A549 (cell line): ENCODE measurements at regions not wholly inside any gene's neighbourhood (a gene's known extent, or its start where the extent isn't known, plus 50 kb on each side); places are given as distances from the start of the nearest gene placed in this dataset.

Source experiments
- ATAC-seq, 2 experiments: fragments of 200-7000 bp in 1 of 2; fragments of >200 bp in 1 of 2; cut with Nextera tagmentation in 1 of 2; cut with Tn5 transposase in 1 of 2; 3 replicates each; pipeline versions ENCODE4 v1.8.0 to v1.9.1; 2018 to 2020; ENCODE audit warnings: mild to moderate bottlenecking in 1 of 2, moderate library complexity in 1 of 2
- CTCF ChIA-PET: fragments of 300-600 bp; sonication (Branson Sonifier 250); formaldehyde crosslinking; extraction: SDS; loops from one replicate; lab custom pipeline; 2021; ENCODE audit warnings: antibody characterized with exemption, inconsistent platforms; lab: Yijun Ruan, JAX
- POLR2A ChIA-PET: fragments of 350-600 bp; formaldehyde crosslinking; extraction: SDS; loops from one replicate; lab custom pipeline; 2021; ENCODE audit warnings: antibody characterized with exemption, inconsistent platforms; lab: Yijun Ruan, JAX
- DNase-seq, 2 experiments: peaks; one replicate each; pipeline versions ENCODE4 v3.0.0 to v3.0.0-alpha.2; 2011 to 2016; ENCODE audit warnings: low read depth in 1 of 2, low spot score in 1 of 2
- FAIRE-seq: peaks from 2 replicates; lab custom pipeline; 2011; peaks lifted over from hg19 to GRCh38; lab: Jason Lieb, UNC
- H3K27ac ChIP-seq, 2 experiments: fragments of >200 bp; sonication (Bioruptor Twin); formaldehyde crosslinking; 3 replicates each; pipeline ENCODE4 v1.5.1; 2016 to 2017
- H3K4me1 ChIP-seq: fragments of >200 bp; sonication (Bioruptor Twin); formaldehyde crosslinking; 3 replicates; pipeline ENCODE4 v1.6.1; 2016
- H3K4me2 ChIP-seq: fragments of >200 bp; sonication (Bioruptor Twin); formaldehyde crosslinking; 3 replicates; pipeline ENCODE4 v1.6.1; 2016
- H3K4me3 ChIP-seq: fragments of >200 bp; sonication (Bioruptor Twin); formaldehyde crosslinking; 3 replicates; pipeline ENCODE4 v1.5.1; 2016
- H3K9me3 ChIP-seq: fragments of >200 bp; sonication (Bioruptor Twin); formaldehyde crosslinking; 3 replicates; pipeline ENCODE4 v1.6.1; 2016
- ATOH8 ChIP-seq: fragments of 250-450 bp; sonication (Bioruptor Pico); IDR thresholded peaks from 2 replicates; pipeline ENCODE4 v1.5.0; 2020; ENCODE audit warnings: low read depth, mild to moderate bottlenecking, moderate library complexity
- BCL3 ChIP-seq: fragments of >200 bp; sonication (Bioruptor Twin); formaldehyde crosslinking; IDR thresholded peaks from 3 replicates; pipeline ENCODE4 v1.6.1; 2016
- CBX2 ChIP-seq: fragments of 200-600 bp; sonication (generic); IDR thresholded peaks from 2 replicates; pipeline ENCODE4 v1.6.1; 2016; ENCODE audit warnings: low read depth, mild to moderate bottlenecking, borderline replicate concordance
- CHD2 ChIP-seq: fragments of 150-350 bp; IDR thresholded peaks from 2 replicates; pipeline ENCODE4 v1.6.1; 2014; ENCODE audit warnings: low read length; ENCODE audit not compliant: partially characterized antibody
- CTCF ChIP-seq: fragments of >200 bp; sonication (Bioruptor Twin); formaldehyde crosslinking; IDR thresholded peaks from 3 replicates; pipeline ENCODE4 v1.5.1; 2016
- EHF ChIP-seq: fragments of 250-450 bp; sonication (Bioruptor Pico); IDR thresholded peaks from 2 replicates; pipeline ENCODE4 v1.5.0; 2020; ENCODE audit warnings: mild to moderate bottlenecking
- ESRRA ChIP-seq: fragments of 150-350 bp; IDR thresholded peaks from 2 replicates; pipeline ENCODE4 v1.6.1; 2014; ENCODE audit warnings: mild to moderate bottlenecking, low read length, borderline replicate concordance
- FOSB ChIP-seq: fragments of 250-450 bp; sonication (Bioruptor Pico); IDR thresholded peaks from 2 replicates; pipeline ENCODE4 v1.5.0; 2020; ENCODE audit warnings: mild to moderate bottlenecking, moderate library complexity
- GATA3 ChIP-seq: IDR thresholded peaks from 2 replicates; pipeline ENCODE4 v1.6.1; 2012; ENCODE audit warnings: borderline replicate concordance
- HEYL ChIP-seq: fragments of 250-450 bp; sonication (Bioruptor Pico); IDR thresholded peaks from 2 replicates; pipeline ENCODE4 v1.8.0; 2021; ENCODE audit warnings: mild to moderate bottlenecking, moderate library complexity
- HOXA7 ChIP-seq: fragments of 250-450 bp; sonication (Bioruptor Pico); IDR thresholded peaks from 2 replicates; pipeline ENCODE4 v1.5.0; 2020; ENCODE audit warnings: mild to moderate bottlenecking, moderate library complexity
- HOXB5 ChIP-seq: fragments of 250-450 bp; sonication (Bioruptor Pico); IDR thresholded peaks from 2 replicates; pipeline ENCODE4 v1.5.0; 2020; ENCODE audit warnings: mild to moderate bottlenecking, moderate library complexity
- MAFK ChIP-seq: fragments of 450-650 bp; IDR thresholded peaks from 2 replicates; pipeline ENCODE4 v1.6.1; 2014; ENCODE audit not compliant: partially characterized antibody
- MAX ChIP-seq: IDR thresholded peaks from 2 replicates; pipeline ENCODE4 v1.6.1; 2012
- NFE2L2 ChIP-seq: fragments of 150-350 bp; conservative IDR thresholded peaks from 2 replicates; pipeline ENCODE4 v1.6.1; 2014; ENCODE audit warnings: low read length
- NPAS2 ChIP-seq: fragments of 250-450 bp; sonication (Bioruptor Pico); IDR thresholded peaks from 2 replicates; pipeline ENCODE4 v1.8.0; 2022; ENCODE audit warnings: mild to moderate bottlenecking, moderate library complexity, borderline replicate concordance
- PBX3 ChIP-seq: IDR thresholded peaks from 2 replicates; pipeline ENCODE4 v1.6.1; 2012
- RARB ChIP-seq: fragments of 250-450 bp; sonication (Bioruptor Pico); IDR thresholded peaks from 2 replicates; pipeline ENCODE4 v1.8.0; 2021; ENCODE audit warnings: mild to moderate bottlenecking, moderate library complexity
- RNF2 ChIP-seq: fragments of 200-600 bp; sonication (generic); IDR thresholded peaks from 2 replicates; pipeline ENCODE4 v1.6.1; 2016; ENCODE audit warnings: low read depth, mild to moderate bottlenecking, antibody characterized with exemption, moderate library complexity, borderline replicate concordance
- SMC3 ChIP-seq: fragments of >200 bp; sonication (Bioruptor Twin); formaldehyde crosslinking; IDR thresholded peaks from 3 replicates; pipeline ENCODE4 v1.6.1; 2018; ENCODE audit warnings: inconsistent platforms
- SREBF2 ChIP-seq: fragments of 450-650 bp; IDR thresholded peaks from 2 replicates; pipeline ENCODE4 v1.6.1; 2014; ENCODE audit warnings: mild to moderate bottlenecking, moderate library complexity
- USF2 ChIP-seq: fragments of 450-650 bp; IDR thresholded peaks from 2 replicates; pipeline ENCODE4 v1.6.1; 2014; ENCODE audit warnings: antibody characterized with exemption
- ZFP36 ChIP-seq: fragments of 450-650 bp; IDR thresholded peaks from 2 replicates; pipeline ENCODE4 v1.6.1; 2014; ENCODE audit warnings: borderline replicate concordance; ENCODE audit not compliant: partially characterized antibody
- WGBS: methylation state at CpG from one replicate; pipeline ENCODE4 v1.1.6; 2017; ENCODE audit errors: missing lambda C conversion rate; 5-methylcytosine and 5-hydroxymethylcytosine counted together

GRCh38 chr5:28574606-28575005, 1536.2 kb upstream of the CDH9 start:
- FAIRE-seq (no peak), DNase-seq (no peak), ATAC-seq (no peak)
- Histone ChIP-seq H3K9me3 (no peaks in the 10 kb centered on the region), H3K4me1 (no peaks in the 10 kb centered on the region), H3K27ac (no peak overlapping the region), H3K4me3 (no peak overlapping the region), H3K4me2 (no peak overlapping the region)
- TF ChIP-seq USF2 (no peak), HOXB5 (CRISPR knock-in tag) (no peak), CHD2 (no peak), ESRRA (no peak), BCL3 (no peak), FOSB (CRISPR knock-in tag) (no peak), GATA3 (no peak), MAX (no peak)
- ChIA-PET POLR2A (no interaction called here), CTCF (interaction anchor here (1.0 kb wide), 1 partner anchor 55 kb away, joined by 3 read pairs; no protein-coding TSS in a partner anchor)
- WGBS, result 83% methylated on average over 1 of the region's 1 CpG

GRCh38 chr5:28567048-28567447, 1528.7 kb upstream of the CDH9 start:
- FAIRE-seq (no peak), ATAC-seq (no peak), DNase-seq (no peak)
- POLR2A ChIA-PET, result no interaction called here
- Histone ChIP-seq H3K4me1 (no peaks in the 10 kb centered on the region), H3K27ac (no peak overlapping the region), H3K9me3 (no peaks in the 10 kb centered on the region), H3K4me3 (no peak overlapping the region), H3K4me2 (no peak overlapping the region)
- TF ChIP-seq ATOH8 (CRISPR knock-in tag) (no peak), PBX3 (no peak), MAFK (peak; percentile 52)
- CTCF ChIA-PET, result no interaction called here
- 40% methylated on average over 6 of the region's 6 CpGs for WGBS

- Histone ChIP-seq H3K9me3 (no peaks in the 10 kb centered on the region), H3K27ac (no peak overlapping the region), H3K4me3 (no peak overlapping the region)
- POLR2A ChIA-PET, result no interaction called here
- TF ChIP-seq HOXA7 (CRISPR knock-in tag), result no peak
- TF ChIP-seq USF2, result no peak
- no peak for TF ChIP-seq RARB (CRISPR knock-in tag)
- no peak for TF ChIP-seq HEYL (CRISPR knock-in tag)
- TF ChIP-seq CBX2, result no peak
- TF ChIP-seq NFE2L2, result no peak
- no peak for TF ChIP-seq ZFP36
- no peak for TF ChIP-seq NPAS2 (CRISPR knock-in tag)
- no peak for TF ChIP-seq CTCF
- no peak for TF ChIP-seq SMC3
- TF ChIP-seq ATOH8 (CRISPR knock-in tag), result no peak
- TF ChIP-seq CHD2, result no peak
- no peak for TF ChIP-seq EHF (CRISPR knock-in tag)
- no peak for TF ChIP-seq BCL3
- TF ChIP-seq RNF2, result no peak
- no peak for TF ChIP-seq ESRRA
- TF ChIP-seq SREBF2, result no peak
- TF ChIP-seq, all 56 proteins: peak for 0
- FAIRE-seq (no peak), DNase-seq (no peak), ATAC-seq (no peak)
- Histone ChIP-seq H3K4me2 (no peak overlapping the region), H3K4me1 (no peaks in the 10 kb centered on the region)
- CTCF ChIA-PET, result no interaction called here
Measured at GRCh38 chr5:28561522-28561921, 1523.1 kb upstream of the CDH9 start.
